IMR-90 (cell line): ENCODE measurements at regions not wholly inside any gene's neighbourhood (a gene's known extent, or its start where the extent isn't known, plus 50 kb on each side); places are given as distances from the start of the nearest gene placed in this dataset.

Source experiments
- ATAC-seq: fragments of 200-7000 bp; cut with Tn5 transposase; 2 replicates; pipeline ENCODE4 v1.9.1; 2020; ENCODE audit warnings: low read depth, mild to moderate bottlenecking, moderate library complexity
- BruUV-seq: library from RNA; stranded (reverse); fragments of 400-500 nt; replicated peaks from 2 replicates; lab custom pipeline; 2021; lab: Mats Ljungman, UMichigan
- CTCF ChIA-PET: fragments of 300-600 bp; formaldehyde crosslinking; extraction: SDS; loops from one replicate; lab custom pipeline; 2021; ENCODE audit warnings: antibody characterized with exemption; lab: Yijun Ruan, JAX
- POLR2A ChIA-PET: fragments of 300-600 bp; sonication (Branson Sonifier 250); formaldehyde crosslinking; loops from one replicate; lab custom pipeline; 2022; ENCODE audit warnings: antibody characterized with exemption; ENCODE audit not compliant: unreplicated experiment; lab: Charles Lee
- DNase-seq: peaks from one replicate; pipeline ENCODE4 v3.0.0; 2013
- H2AFZ ChIP-seq: replicated peaks from 2 replicates; pipeline ENCODE3; 2013; ENCODE audit warnings: low read length, mild to moderate bottlenecking; ENCODE audit not compliant: poor library complexity
- H2AK5ac ChIP-seq: 2 replicates; pipeline ENCODE4 v1.6.1; 2013; ENCODE audit warnings: low read depth, low read length, inconsistent platforms
- H2AK9ac ChIP-seq: replicated peaks from 2 replicates; pipeline ENCODE3; 2013; ENCODE audit warnings: mild to moderate bottlenecking, low read depth, low read length, moderate library complexity; ENCODE audit not compliant: poor library complexity
- H2BK120ac ChIP-seq: 2 replicates; pipeline ENCODE4 v1.6.1; 2013; ENCODE audit warnings: low read depth, low read length, inconsistent platforms
- H2BK15ac ChIP-seq: 3 replicates; pipeline ENCODE4 v1.6.1; 2013; ENCODE audit warnings: low read depth, low read length, inconsistent platforms
- H2BK20ac ChIP-seq: 2 replicates; pipeline ENCODE4 v1.6.1; 2013; ENCODE audit warnings: low read depth, mild to moderate bottlenecking, inconsistent platforms, low read length, moderate library complexity
- H2BK5ac ChIP-seq: 2 replicates; pipeline ENCODE4 v1.6.1; 2013; ENCODE audit warnings: mild to moderate bottlenecking, low read depth, low read length, inconsistent platforms; ENCODE audit not compliant: poor library complexity, severe bottlenecking
- H3K14ac ChIP-seq: replicated peaks from 2 replicates; pipeline ENCODE4 v1.6.1; 2013; ENCODE audit warnings: low read depth, low read length, inconsistent platforms
- H3K18ac ChIP-seq: 2 replicates; pipeline ENCODE4 v1.6.1; 2013; ENCODE audit warnings: low read depth, low read length, control low read depth
- H3K23ac ChIP-seq: 2 replicates; pipeline ENCODE4 v1.6.1; 2013; ENCODE audit warnings: low read depth, low read length, inconsistent platforms
- H3K27ac ChIP-seq: 2 replicates; pipeline ENCODE4 v1.5.1; 2013; ENCODE audit warnings: mild to moderate bottlenecking, control low read depth, low read length; ENCODE audit not compliant: insufficient read depth
- H3K27me3 ChIP-seq: 2 replicates; pipeline ENCODE4 v1.6.1; 2013; ENCODE audit warnings: low read length; ENCODE audit not compliant: control insufficient read depth, insufficient read depth
- H3K36me3 ChIP-seq: 2 replicates; pipeline ENCODE4 v1.6.1; 2013; ENCODE audit warnings: low read length, mixed read lengths; ENCODE audit not compliant: control insufficient read depth, insufficient read depth
- H3K4ac ChIP-seq: 2 replicates; pipeline ENCODE4 v1.6.1; 2013; ENCODE audit warnings: low read depth, low read length, inconsistent platforms
- H3K4me1 ChIP-seq: 2 replicates; pipeline ENCODE4 v1.6.1; 2013; ENCODE audit warnings: low read length, mixed read lengths; ENCODE audit not compliant: control insufficient read depth, insufficient read depth
- H3K4me2 ChIP-seq: 2 replicates; pipeline ENCODE4 v1.6.1; 2013; ENCODE audit warnings: low read depth, mild to moderate bottlenecking, control low read depth, low read length, moderate library complexity
- H3K4me3 ChIP-seq: 2 replicates; pipeline ENCODE4 v1.5.1; 2013; ENCODE audit warnings: low read depth, mild to moderate bottlenecking, control low read depth, low read length, moderate library complexity; ENCODE audit not compliant: insufficient read depth
- H3K56ac ChIP-seq: 2 replicates; pipeline ENCODE4 v1.6.1; 2013; ENCODE audit warnings: low read length, inconsistent platforms; ENCODE audit not compliant: insufficient read depth; ENCODE audit errors: extremely low read depth
- H3K79me1 ChIP-seq, 2 experiments: 2 replicates each; pipeline ENCODE4 v1.6.1; 2013; ENCODE audit warnings: low read length in 2 of 2, inconsistent platforms in 1 of 2, low read depth in 1 of 2
- H3K9ac ChIP-seq: 2 replicates; pipeline ENCODE4 v1.6.1; 2013; ENCODE audit warnings: low read depth, low read length, control low read depth
- H3K9me1 ChIP-seq: 2 replicates; pipeline ENCODE4 v1.6.1; 2013; ENCODE audit warnings: low read length, inconsistent platforms; ENCODE audit not compliant: insufficient read depth
- H3K9me3 ChIP-seq: 2 replicates; pipeline ENCODE4 v1.6.1; 2013; ENCODE audit warnings: low read length; ENCODE audit not compliant: control insufficient read depth, insufficient read depth
- H4K20me1 ChIP-seq: 2 replicates; pipeline ENCODE4 v1.6.1; 2013; ENCODE audit warnings: low read length, inconsistent platforms; ENCODE audit not compliant: insufficient read depth
- H4K5ac ChIP-seq: 2 replicates; pipeline ENCODE4 v1.6.1; 2013; ENCODE audit warnings: mild to moderate bottlenecking, low read depth, low read length, control low read depth
- H4K8ac ChIP-seq, 2 experiments: 2 replicates each; pipeline ENCODE4 v1.6.1; 2013; ENCODE audit warnings: low read depth in 2 of 2, low read length in 2 of 2, control low read depth in 1 of 2, inconsistent platforms in 1 of 2
- H4K91ac ChIP-seq: 2 replicates; pipeline ENCODE4 v1.6.1; 2013; ENCODE audit warnings: low read depth, low read length, inconsistent platforms; ENCODE audit not compliant: insufficient read depth
- FOS ChIP-seq: fragments of 150-350 bp; IDR thresholded peaks from 2 replicates; pipeline ENCODE4 v1.6.1; 2016; ENCODE audit warnings: low read depth, low read length
- MXI1 ChIP-seq: IDR thresholded peaks from 2 replicates; pipeline ENCODE4 v1.6.1; 2012; ENCODE audit warnings: low read depth, mild to moderate bottlenecking, low read length, moderate library complexity, borderline replicate concordance
- RCOR1 ChIP-seq: IDR thresholded peaks from 2 replicates; pipeline ENCODE4 v1.6.1; 2012; ENCODE audit warnings: mild to moderate bottlenecking, low read length, improper control_type of control experiment; ENCODE audit not compliant: insufficient replicate concordance
- WGBS, 2 experiments: methylation state at CpG; one replicate each; pipeline versions ENCODE4 v1.1.5 to v1.1.7; 2013; ENCODE audit warnings: missing lambda C conversion rate in 2 of 2; ENCODE audit not compliant: insufficient read length in 1 of 2; ENCODE audit errors: extremely low coverage in 2 of 2; 5-methylcytosine and 5-hydroxymethylcytosine counted together
- dilution Hi-C: fragments of 300-500 bp; cut with HindIII; formaldehyde crosslinking; loops from one replicate; pipeline ENCODE4 v1.14.3; 2018; ENCODE audit warnings: low sequenced_read_pairs; ENCODE audit not compliant: unreplicated experiment
- in situ Hi-C: fragments of 300-500 bp; cut with MboI; formaldehyde crosslinking; loops from 3 replicates; pipeline ENCODE4 v1.14.3; 2019; ENCODE audit warnings: low sequenced_read_pairs, inconsistent platforms, mixed read lengths
- intact Hi-C: fragments of 100-400 bp; cut with micrococcal nuclease; formaldehyde crosslinking; loops from 2 replicates; pipeline ENCODE4 v1.10.0; 2022
- TF ChIP-seq, protein P1 (sequence below): fragments of 150-350 bp; IDR thresholded peaks from 2 replicates; pipeline ENCODE4 v1.6.1; 2017; ENCODE audit warnings: mild to moderate bottlenecking, antibody characterized with exemption, low read length, low read depth

DNA sequence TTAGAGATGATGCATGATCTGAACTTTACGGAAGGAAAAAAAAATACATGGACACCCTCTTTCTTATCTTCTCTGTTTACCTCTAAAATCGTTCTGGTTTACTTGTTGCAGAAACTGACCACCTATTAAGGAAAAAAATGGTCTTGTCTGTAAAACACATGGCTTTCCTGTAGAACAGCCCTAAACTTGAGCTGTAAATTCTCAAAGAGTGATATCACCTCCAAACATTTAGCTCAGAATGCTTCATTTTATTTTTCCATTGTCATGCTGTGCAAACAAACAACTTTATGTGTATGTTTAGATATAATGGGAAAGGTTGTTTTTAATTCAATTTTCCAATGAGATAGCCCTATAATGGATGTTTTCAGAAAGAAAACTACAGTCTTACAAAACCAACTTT lies 237.4 kb upstream of the NR2F2 start:
- in situ Hi-C loops = no loop called here

More for the DNA sequence above, 237.4 kb upstream of the NR2F2 start:
- intact Hi-C loops (no loop called here), dilution Hi-C loops (no loop called here)
- Histone ChIP-seq H2AFZ (no peak overlapping the region), H3K36me3 (no peaks in the 10 kb centered on the region), H2BK15ac (no peak overlapping the region), H3K27ac (no peak overlapping the region), H3K9me3 (no peaks in the 10 kb centered on the region), H3K9ac (no peak overlapping the region), H4K8ac (no peak overlapping the region), H3K4me2 (peak overlapping the region; percentile 15; the same call in 1 of the 2 replicates), H3K4me3 (no peak overlapping the region), H2BK120ac (no peak overlapping the region), H3K56ac (no peak overlapping the region), H3K23ac (no peak overlapping the region), H3K18ac (peak overlapping the region; percentile 25; the same call in 1 of the 2 replicates), H2BK5ac (no peak overlapping the region), H4K20me1 (no peaks in the 10 kb centered on the region), H2AK9ac (no peak overlapping the region), H2AK5ac (no peak overlapping the region), H3K4ac (no peak overlapping the region), H3K9me1 (no peaks in the 10 kb centered on the region; the same call in 1 of the 2 replicates), H3K4me1 (peaks cover 5% of the 10 kb centered on the region), H4K91ac (no peak overlapping the region), H4K5ac (no peak overlapping the region; the same call in 1 of the 2 replicates), H3K14ac (no peak overlapping the region), H2BK20ac (no peak overlapping the region), H3K79me1 (no peaks in the 10 kb centered on the region), H3K27me3 (no peaks in the 10 kb centered on the region)
- no CpG with 5 or more reads among the region's 2 CpGs for WGBS, 2 experiments
- ChIA-PET POLR2A (interaction anchor here (0.6 kb wide), 1 partner anchor 158 kb away, joined by 3 read pairs; no protein-coding TSS in a partner anchor), CTCF (no interaction called here)
- DNase-seq = peak; percentile 40
- no peak for ATAC-seq
- BruUV-seq = no TSS peak
- no peak for TF ChIP-seq MXI1
- no peak for TF ChIP-seq FOS
- TF ChIP-seq, protein P1, sequence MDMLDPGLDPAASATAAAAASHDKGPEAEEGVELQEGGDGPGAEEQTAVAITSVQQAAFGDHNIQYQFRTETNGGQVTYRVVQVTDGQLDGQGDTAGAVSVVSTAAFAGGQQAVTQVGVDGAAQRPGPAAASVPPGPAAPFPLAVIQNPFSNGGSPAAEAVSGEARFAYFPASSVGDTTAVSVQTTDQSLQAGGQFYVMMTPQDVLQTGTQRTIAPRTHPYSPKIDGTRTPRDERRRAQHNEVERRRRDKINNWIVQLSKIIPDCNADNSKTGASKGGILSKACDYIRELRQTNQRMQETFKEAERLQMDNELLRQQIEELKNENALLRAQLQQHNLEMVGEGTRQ = no peak
- no peak for TF ChIP-seq RCOR1
